ENCODE measurements at regions not wholly inside any gene's neighbourhood (a gene's known extent, or its start where the extent isn't known, plus 50 kb on each side); places are given as distances from the start of the nearest gene placed in this dataset.
"Not testable (repeated sequence)": the region's sequence is repeated elsewhere in the genome, so short reads cannot be mapped to it uniquely, and the experiment has no call there.

GRCh38 chr1:147348592-147348991 lies 106.1 kb downstream of the CHD1L start:
- H3K27ac ChIP-seq; DNase-seq (ENCODE audit: low spot score); H3K4me3 ChIP-seq: not testable (repeated sequence)

GRCh38 chr1:147349533-147349932 lies 107.0 kb downstream of the CHD1L start:
- H3K4me3 ChIP-seq: no peak overlapping the region
- no peak for DNase-seq (ENCODE audit: low spot score)
- TF ChIP-seq CTCF (IDR thresholded peaks at IDR 0.05): no peak
- no peak overlapping the region for H3K27ac ChIP-seq

- no peak for TF ChIP-seq CTCF (IDR thresholded peaks at IDR 0.05)
- Histone ChIP-seq H3K4me3 (no peak overlapping the region), H3K27ac (no peak overlapping the region)
- DNase-seq (ENCODE audit: low spot score): no peak
Observed at GRCh38 chr1:147351140-147351835, 108.8 kb downstream of the CHD1L start.

GRCh38 chr1:147377263-147378246 lies 135.1 kb downstream of the CHD1L start:
- DNase-seq (ENCODE audit: low spot score): no peak
- Histone ChIP-seq H3K27ac (no peak overlapping the region), H3K4me3 (no peak overlapping the region)
- TF ChIP-seq CTCF (IDR thresholded peaks at IDR 0.05): no peak

GRCh38 chr1:147379889-147380288 lies 137.4 kb downstream of the CHD1L start:
- no peak for TF ChIP-seq CTCF (IDR thresholded peaks at IDR 0.05)

GRCh38 chr1:147384804-147385203 lies 142.3 kb downstream of the CHD1L start:
- no peak for DNase-seq (ENCODE audit: low spot score)

More at GRCh38 chr1:147379889-147380288, 137.4 kb downstream of the CHD1L start:
- DNase-seq (ENCODE audit: low spot score): no peak
- H3K27ac ChIP-seq: no peak overlapping the region
- no peak overlapping the region for H3K4me3 ChIP-seq

More at GRCh38 chr1:147384804-147385203, 142.3 kb downstream of the CHD1L start:
- no peak overlapping the region for H3K4me3 ChIP-seq
- H3K27ac ChIP-seq: no peak overlapping the region
- no peak for TF ChIP-seq CTCF (IDR thresholded peaks at IDR 0.05)
